GM12872 (cell line): ENCODE measurements at regions not wholly inside any gene's neighbourhood (a gene's known extent, or its start where the extent isn't known, plus 50 kb on each side); places are given as distances from the start of the nearest gene placed in this dataset.

Source experiments
- TF ChIP-seq, protein P1 (sequence below): IDR thresholded peaks from 3 replicates; pipeline ENCODE4 v1.5.1; 2011; ENCODE audit warnings: low read depth, mild to moderate bottlenecking, low read length, moderate library complexity; ENCODE audit not compliant: insufficient read depth

DNA sequence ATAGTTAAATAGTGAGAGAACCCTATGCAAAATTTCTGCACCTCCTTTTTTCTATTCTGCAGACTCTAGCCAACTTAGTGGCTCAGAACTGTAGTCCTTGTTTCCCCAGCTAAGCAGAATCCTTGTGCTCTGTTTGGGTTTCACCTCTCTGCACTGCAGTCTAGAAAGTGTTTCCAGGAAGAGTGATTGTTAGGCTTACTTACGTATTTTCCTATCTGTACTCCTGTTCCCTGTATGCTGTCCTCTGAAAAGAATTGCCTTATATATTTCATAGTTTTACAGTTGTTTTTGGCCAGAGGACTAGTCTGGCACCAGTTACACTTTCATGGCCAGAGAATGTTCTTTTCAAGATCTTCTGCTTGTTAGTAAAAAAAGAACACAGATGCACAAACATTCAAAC, 154.6 kb upstream of the POT1 start:
- TF ChIP-seq, protein P1, sequence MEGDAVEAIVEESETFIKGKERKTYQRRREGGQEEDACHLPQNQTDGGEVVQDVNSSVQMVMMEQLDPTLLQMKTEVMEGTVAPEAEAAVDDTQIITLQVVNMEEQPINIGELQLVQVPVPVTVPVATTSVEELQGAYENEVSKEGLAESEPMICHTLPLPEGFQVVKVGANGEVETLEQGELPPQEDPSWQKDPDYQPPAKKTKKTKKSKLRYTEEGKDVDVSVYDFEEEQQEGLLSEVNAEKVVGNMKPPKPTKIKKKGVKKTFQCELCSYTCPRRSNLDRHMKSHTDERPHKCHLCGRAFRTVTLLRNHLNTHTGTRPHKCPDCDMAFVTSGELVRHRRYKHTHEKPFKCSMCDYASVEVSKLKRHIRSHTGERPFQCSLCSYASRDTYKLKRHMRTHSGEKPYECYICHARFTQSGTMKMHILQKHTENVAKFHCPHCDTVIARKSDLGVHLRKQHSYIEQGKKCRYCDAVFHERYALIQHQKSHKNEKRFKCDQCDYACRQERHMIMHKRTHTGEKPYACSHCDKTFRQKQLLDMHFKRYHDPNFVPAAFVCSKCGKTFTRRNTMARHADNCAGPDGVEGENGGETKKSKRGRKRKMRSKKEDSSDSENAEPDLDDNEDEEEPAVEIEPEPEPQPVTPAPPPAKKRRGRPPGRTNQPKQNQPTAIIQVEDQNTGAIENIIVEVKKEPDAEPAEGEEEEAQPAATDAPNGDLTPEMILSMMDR: no peak

DNA sequence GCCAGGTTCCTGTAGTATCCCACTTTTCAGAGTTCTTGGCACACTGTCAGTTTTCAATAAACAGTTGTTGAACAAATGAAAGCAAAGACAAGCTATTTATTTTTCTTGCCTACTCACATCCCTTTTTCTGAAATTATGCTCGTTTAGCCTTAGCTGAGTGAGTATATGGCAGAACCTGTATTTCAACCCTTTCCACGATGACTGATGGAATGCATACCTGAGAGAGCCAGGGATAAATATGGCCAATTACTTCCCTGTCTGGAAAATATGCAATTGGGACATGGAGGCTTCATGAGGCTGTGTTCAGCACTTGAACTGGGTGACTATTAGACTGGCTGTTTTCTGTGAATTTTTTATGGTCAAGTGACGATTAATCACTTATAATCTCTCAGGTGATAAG, 144.5 kb upstream of the POT1 start:
- TF ChIP-seq, protein P1: no peak

DNA sequence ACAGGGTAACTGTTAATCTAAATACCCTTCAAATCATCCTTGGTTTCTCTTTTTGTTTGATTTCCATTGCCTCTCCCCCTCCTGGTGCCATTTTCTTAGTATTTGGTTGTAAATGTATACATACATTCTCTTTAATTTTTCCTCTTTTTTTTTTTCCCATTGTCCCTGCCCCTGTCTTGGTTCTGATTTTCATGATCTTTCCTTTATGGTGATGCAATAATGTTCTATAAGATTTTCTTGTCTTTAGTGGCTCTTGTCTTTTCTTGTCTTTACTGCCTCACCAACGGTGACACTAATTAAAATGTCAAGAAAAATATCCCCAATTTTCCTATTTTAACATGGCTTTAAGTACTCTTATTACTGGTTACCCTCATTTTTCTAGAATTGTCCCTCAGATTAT, 135.9 kb upstream of the POT1 start:
- TF ChIP-seq, protein P1: no peak

DNA sequence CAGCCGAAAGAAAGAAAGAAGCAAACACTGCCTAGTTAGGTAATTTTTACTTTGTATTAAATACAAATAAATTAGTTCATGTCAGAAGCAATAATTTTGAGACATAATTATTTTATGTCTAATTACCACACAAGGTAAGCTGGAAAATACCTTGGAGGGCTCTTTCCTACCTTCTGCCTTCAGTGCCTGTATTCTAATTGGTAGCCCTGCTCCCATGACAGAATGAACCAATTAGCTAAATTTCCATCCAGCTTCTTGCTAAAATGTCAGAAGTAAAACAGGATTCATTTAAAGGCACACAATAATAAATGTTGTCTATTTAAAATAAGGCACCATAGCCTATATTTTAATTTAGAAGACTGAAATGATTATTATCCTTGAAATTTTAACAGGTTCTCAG, 135.4 kb upstream of the POT1 start:
- TF ChIP-seq, protein P1: no peak

DNA sequence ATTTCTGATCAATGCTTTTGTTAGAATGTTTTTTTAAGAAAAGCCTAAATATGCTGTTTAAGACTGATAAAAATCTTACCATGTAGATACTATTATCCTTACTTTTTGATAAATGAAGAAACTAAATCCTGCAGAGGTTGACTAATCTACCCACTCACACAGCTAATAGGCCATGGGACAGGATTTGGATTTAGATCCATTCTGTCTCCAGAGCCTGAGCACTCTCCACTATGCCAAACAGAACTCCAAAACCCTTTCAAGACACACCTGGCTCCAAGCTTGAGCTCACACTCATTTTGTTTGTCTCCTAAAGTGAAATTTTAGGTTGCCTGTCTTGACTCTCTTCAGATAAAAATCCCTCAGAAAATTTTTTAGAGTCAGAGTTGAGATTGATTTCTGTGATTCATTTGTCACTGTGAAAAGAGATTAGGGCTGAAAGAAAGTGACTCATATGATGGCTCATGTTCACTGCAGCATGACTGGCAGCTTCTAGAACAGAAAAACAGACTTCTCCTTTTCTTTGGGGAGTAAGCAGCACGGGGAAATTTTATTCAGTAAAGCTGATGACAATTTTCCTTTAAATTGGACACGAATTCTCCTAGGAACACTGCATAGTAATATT, 132.3 kb upstream of the POT1 start:
- TF ChIP-seq, protein P1: no peak

DNA sequence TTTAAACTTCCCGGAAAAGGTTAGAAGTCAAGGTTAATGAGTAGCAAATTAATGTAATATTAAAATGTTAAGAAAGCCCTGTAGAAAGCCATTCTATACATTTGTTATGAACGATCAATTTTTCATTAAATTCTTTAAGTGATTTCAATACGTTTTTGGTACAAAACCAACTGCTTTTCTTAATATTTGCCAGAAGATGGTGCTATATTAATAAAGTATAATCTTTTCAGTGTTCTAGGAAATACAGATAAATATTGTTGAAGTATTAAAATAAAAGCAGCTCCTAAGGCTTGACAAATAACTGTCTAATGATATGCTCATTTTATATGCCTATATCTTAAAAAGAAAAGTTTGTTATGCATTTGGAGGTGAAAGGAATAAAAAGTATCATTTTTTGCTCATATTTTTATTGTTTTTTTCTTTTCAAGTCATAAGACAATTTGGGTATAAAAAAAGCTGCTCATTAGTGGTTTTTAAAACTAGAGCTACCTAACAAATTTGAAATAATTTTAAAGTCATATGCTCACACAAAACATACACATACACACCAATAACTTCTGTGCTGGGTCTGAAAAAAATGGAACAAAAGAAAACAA, 130.3 kb upstream of the POT1 start:
- TF ChIP-seq, protein P1: no peak

DNA sequence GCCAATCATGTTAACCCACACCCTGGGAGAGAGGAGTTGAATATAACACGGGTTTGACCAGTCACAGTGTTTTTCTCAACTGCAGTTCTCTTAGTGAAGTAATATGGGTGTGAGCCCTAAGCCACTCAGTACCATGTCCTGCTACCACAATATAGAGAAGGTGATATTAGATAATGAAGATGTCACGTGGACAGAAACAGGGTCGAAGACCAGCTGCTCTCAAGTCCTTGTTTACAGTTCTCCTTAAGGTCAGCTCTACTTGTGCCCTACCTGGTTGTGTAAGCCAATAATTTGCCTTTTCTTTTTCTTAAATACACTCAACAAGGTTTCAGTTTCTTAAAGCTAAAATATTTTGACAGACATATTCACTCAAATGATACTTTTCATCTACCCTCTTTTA, 128.3 kb upstream of the POT1 start:
- TF ChIP-seq, protein P1: no peak
